Raji (cell line): ENCODE measurements at regions not wholly inside any gene's neighbourhood (a gene's known extent, or its start where the extent isn't known, plus 50 kb on each side); places are given as distances from the start of the nearest gene placed in this dataset.

ENCODE experiments used
- POLR2A ChIP-seq: IDR thresholded peaks from 2 replicates; pipeline ENCODE4 v1.6.1; 2011; ENCODE audit warnings: low read depth, low read length, control low read depth; ENCODE audit not compliant: insufficient read depth

DNA sequence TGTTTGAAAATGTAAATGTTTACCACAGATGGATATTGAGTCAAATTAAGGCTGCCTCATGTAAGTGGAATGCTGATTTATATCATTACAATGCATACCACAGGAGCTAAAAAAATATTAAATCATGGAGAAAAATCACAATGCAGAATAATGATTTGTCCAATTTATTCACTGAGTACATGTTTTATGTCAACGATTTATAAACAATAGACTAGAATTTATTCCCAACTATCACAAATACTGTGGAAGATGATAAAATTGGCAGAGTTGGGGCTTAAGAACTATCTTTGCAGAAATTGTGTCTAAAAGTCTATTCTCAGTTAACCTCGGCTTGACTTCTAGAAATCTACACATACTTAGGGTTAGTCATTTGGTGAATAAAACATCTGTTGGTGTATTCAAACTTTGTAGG is 472.1 kb upstream of the MARCKS start:
- TF ChIP-seq POLR2A = no peak

- no peak for TF ChIP-seq POLR2A
Observed at GRCh38 chr6:113388996-113389395, 468.1 kb upstream of the MARCKS start.

GRCh38 chr6:113392551-113393055 is 464.5 kb upstream of the MARCKS start:
- no peak for TF ChIP-seq POLR2A

GRCh38 chr6:113394216-113394615 is 462.9 kb upstream of the MARCKS start:
- TF ChIP-seq POLR2A = no peak

GRCh38 chr6:113394729-113395128 is 462.4 kb upstream of the MARCKS start:
- TF ChIP-seq POLR2A = no peak

- TF ChIP-seq POLR2A = no peak
Observed at GRCh38 chr6:113396730-113397129, 460.4 kb upstream of the MARCKS start.

DNA sequence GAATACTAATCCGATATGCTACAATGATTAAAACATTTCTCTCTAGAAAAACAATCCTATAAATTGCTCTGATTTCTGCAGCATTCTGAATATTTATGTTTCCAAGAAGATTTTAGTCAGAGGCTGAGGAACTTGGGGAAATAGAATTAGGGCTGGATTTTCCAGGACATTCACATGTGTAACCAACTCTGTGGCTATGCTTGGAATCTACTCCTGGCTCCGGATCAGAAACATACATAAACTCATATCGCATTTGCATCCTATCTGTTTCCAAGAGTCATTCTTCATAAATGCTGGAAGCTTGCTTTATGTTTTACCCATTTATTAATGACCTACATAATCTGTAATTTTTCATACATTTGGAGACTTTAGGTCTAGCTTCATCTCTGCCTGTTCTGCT is 459.9 kb upstream of the MARCKS start:
- no peak for TF ChIP-seq POLR2A

- TF ChIP-seq POLR2A = no peak
Observed at GRCh38 chr6:113401231-113401630, 455.9 kb upstream of the MARCKS start.

GRCh38 chr6:113402544-113402943 is 454.6 kb upstream of the MARCKS start:
- TF ChIP-seq POLR2A = no peak

DNA sequence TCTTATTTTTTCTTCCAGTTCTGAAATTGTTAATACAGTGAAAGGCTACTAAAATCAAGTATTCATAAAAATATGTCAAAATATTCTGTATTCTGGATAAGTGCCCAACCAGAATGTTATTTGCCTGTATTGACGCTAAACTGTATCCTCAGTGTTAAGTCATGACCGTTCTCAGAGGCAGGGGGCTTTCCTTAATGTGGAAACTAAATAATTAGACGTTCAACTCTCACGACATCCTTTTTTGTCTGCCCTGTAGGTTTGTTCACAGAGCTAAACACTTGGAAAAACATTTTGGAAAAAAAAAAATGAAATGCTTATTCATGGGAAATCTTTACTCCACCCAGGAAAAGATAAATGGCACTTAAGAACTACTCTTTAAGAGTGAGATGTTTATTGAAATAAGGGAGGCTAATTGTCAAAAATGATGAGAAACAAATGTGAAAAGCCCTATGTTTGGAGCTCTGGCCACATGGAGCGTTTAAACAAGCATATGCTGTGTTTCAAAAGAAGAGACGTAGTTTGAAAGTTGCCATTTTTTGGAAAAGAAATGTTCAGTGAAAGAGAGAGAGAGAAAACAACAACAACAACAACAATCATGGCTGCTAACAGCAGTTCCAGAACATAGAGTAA is 453.1 kb upstream of the MARCKS start:
- no peak for TF ChIP-seq POLR2A

- TF ChIP-seq POLR2A = no peak
Observed at GRCh38 chr6:113405326-113406047, 451.7 kb upstream of the MARCKS start.

DNA sequence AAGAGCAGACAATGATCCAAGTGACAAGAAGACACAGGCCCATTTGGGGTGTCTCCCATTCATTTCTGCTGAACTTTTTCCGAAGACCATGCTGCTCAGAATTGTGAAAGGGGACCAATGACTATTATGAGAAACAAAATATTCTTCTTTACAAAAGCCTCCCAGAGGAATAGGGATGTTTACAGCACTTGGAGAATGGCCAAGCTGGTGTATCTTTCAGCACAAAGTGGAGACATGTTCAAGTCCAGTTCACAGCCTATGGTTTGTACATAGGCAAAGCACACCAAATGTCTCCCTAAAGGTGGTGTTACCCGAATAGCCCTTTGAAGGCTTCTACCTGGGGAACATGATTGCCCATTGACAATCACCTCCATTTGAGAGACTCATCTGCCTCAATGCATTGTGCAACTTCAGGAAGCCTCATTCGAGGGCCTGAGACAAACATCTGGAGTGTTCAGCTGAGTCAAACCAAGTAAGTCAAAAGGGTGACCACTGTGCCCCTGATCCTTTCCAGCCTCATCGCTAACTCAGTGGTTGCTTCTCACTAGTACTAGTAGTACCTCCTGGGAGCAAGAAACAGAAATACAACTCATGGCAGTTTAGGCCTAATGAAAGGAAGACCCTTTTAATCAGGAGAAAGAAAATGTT is 451.0 kb upstream of the MARCKS start:
- TF ChIP-seq POLR2A = no peak

DNA sequence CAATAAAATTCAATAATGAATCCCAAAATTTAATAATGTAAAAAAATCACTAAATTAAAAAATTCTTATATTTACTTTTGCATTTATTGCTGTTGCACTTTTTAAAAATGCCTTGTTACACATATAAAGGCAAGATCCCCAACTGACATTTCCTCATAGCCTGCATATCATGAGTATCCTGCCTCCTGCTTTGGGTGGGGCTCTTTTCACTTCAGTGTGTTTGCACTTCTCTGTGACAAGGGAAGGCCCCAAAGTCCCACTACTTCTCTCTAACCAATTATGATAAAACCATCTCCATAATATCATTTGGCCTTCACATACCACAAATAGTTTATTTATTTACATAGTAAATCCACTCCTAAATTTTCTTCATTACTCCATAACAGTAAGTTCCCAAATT is 446.1 kb upstream of the MARCKS start:
- TF ChIP-seq POLR2A = no peak

DNA sequence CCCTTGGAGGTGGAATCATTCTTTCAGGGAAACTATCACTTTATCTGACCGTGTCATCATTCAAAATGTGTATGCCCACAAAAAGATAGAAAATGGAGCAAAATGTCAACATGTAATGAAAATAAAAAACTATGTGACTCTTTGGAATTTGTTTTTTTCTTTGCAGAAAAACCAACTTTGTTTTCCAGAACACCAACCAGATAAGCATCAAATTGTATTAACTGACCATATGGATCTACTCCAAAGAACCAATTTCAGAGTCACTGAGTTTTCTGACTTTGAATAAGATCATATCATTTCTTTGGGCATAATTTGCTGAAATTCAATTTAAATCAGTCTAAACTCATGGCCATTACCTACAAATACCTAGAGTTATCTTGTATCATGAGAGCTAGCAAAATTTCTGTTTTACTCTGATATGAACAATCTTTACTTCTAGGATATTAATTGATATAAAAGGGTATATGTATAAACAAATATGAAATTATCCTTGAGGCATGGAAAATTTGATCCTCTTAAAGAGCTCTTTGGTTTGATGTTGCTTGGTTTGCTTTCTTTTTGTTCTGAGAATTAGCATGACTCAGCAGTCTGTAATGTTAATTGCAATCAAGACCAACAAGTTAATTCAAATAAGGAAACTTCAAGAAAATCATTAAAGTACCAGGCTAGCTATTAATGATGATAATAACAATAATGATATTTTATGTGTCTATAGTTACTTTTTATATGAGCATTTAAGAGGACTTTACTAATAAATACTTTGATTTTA is 444.4 kb upstream of the MARCKS start:
- no peak for TF ChIP-seq POLR2A

DNA sequence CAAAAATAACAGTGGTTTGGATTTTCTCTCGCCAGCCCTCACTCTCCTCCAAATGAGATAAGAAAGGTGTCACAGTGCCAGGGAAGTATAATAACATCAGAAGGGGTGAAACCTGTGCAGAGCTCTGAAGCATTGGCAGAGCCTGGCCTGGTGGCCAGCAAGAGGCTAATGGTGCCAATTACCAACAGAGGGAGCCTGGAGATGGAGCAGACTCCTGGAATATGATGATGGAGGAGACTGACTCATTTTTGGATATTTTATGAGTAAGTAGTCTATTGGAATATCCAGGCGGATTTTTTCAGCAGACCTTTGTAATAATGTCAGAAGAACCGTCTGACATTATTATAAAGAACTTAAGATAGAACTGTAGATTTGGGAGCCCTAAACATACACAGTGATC is 442.6 kb upstream of the MARCKS start:
- no peak for TF ChIP-seq POLR2A
